Immature natural killer cell (primary cell): ENCODE measurements at regions not wholly inside any gene's neighbourhood (a gene's known extent, or its start where the extent isn't known, plus 50 kb on each side); places are given as distances from the start of the nearest gene placed in this dataset.

Experiments
- DNase-seq, 3 donors: peaks; one replicate each; pipeline ENCODE4 v3.0.0; 2022; ENCODE audit warnings: mixed read lengths in 1 of 3
- H3K27ac Mint-ChIP-seq, 6 donors: one replicate each; pipeline ENCODE4 v1.8.0; 2020; ENCODE audit warnings: mixed read lengths in 6 of 6, mild to moderate bottlenecking in 5 of 6, inconsistent platforms in 4 of 6, moderate library complexity in 3 of 6
- H3K27me3 Mint-ChIP-seq, 3 donors: one replicate each; pipeline ENCODE4 v1.8.0; 2020 to 2021; ENCODE audit warnings: low read depth in 3 of 3, mild to moderate bottlenecking in 3 of 3, mixed read lengths in 3 of 3, moderate library complexity in 3 of 3, inconsistent platforms in 1 of 3
- H3K36me3 Mint-ChIP-seq, 3 donors: one replicate each; pipeline ENCODE4 v1.8.0; 2020; ENCODE audit warnings: mixed read lengths in 3 of 3, inconsistent platforms in 2 of 3, mild to moderate bottlenecking in 2 of 3
- H3K4me1 Mint-ChIP-seq, 2 donors: one replicate each; pipeline ENCODE4 v1.8.0; 2020; ENCODE audit warnings: inconsistent platforms in 2 of 2, mild to moderate bottlenecking in 2 of 2, mixed read lengths in 2 of 2, moderate library complexity in 1 of 2
- H3K4me3 Mint-ChIP-seq, 5 donors: one replicate each; pipeline ENCODE4 v1.8.0; 2020; ENCODE audit warnings: mild to moderate bottlenecking in 5 of 5, mixed read lengths in 5 of 5, inconsistent platforms in 3 of 5, moderate library complexity in 3 of 5
- H3K9me3 Mint-ChIP-seq, 6 donors: one replicate each; pipeline ENCODE4 v1.8.0; 2020; ENCODE audit warnings: mild to moderate bottlenecking in 6 of 6, mixed read lengths in 6 of 6, inconsistent platforms in 4 of 6, moderate library complexity in 3 of 6

GRCh38 chr2:118169359-118170005 lies 81.2 kb downstream of the INSIG2 start:
- peak overlapping the region in 3 of 6 donors; percentile 48 to 76 (median 68) for H3K27ac Mint-ChIP-seq
- H3K9me3 Mint-ChIP-seq: no peaks in the 10 kb centered on the region
- H3K27me3 Mint-ChIP-seq: peaks cover 0 to 2% (median 0%) of the 10 kb centered on the region in 3 donors
- peak; percentile 20 to 38 (median 21) for DNase-seq
- H3K4me1 Mint-ChIP-seq: peaks cover 0 to 3% of the 10 kb centered on the region in 2 donors
- H3K4me3 Mint-ChIP-seq: peak overlapping the region in 1 of 5 donors; percentile 65
- peaks cover 0 to 3% (median 0%) of the 10 kb centered on the region in 3 donors for H3K36me3 Mint-ChIP-seq

- no peak overlapping the region for H3K4me3 Mint-ChIP-seq
- peaks cover 0 to 3% of the 10 kb centered on the region in 2 donors for H3K4me1 Mint-ChIP-seq
- peaks cover 0 to 3% (median 0%) of the 10 kb centered on the region in 3 donors for H3K36me3 Mint-ChIP-seq
- peaks cover 0 to 2% (median 1%) of the 10 kb centered on the region in 3 donors for H3K27me3 Mint-ChIP-seq
- DNase-seq: no peak
- no peaks in the 10 kb centered on the region for H3K9me3 Mint-ChIP-seq
- no peak overlapping the region for H3K27ac Mint-ChIP-seq
Observed at GRCh38 chr2:118168615-118169014, 80.3 kb downstream of the INSIG2 start.

- peaks cover 0 to 9% (median 1%) of the 10 kb centered on the region in 3 donors for H3K27me3 Mint-ChIP-seq
- H3K27ac Mint-ChIP-seq: no peak overlapping the region
- DNase-seq: no peak
- H3K9me3 Mint-ChIP-seq: no peaks in the 10 kb centered on the region
- H3K4me1 Mint-ChIP-seq: peaks cover 0 to 3% of the 10 kb centered on the region in 2 donors
- no peak overlapping the region for H3K4me3 Mint-ChIP-seq
- peaks cover 0 to 3% (median 0%) of the 10 kb centered on the region in 3 donors for H3K36me3 Mint-ChIP-seq
Observed at GRCh38 chr2:118167026-118167425, 78.8 kb downstream of the INSIG2 start.

GRCh38 chr2:118166242-118166641 lies 78.0 kb downstream of the INSIG2 start:
- Mint-ChIP-seq H3K4me1 (peaks cover 0 to 3% of the 10 kb centered on the region in 2 donors), H3K27ac (no peak overlapping the region), H3K9me3 (no peaks in the 10 kb centered on the region), H3K27me3 (peaks cover 0 to 12% (median 1%) of the 10 kb centered on the region in 3 donors), H3K4me3 (no peak overlapping the region), H3K36me3 (peaks cover 0 to 3% (median 0%) of the 10 kb centered on the region in 3 donors)
- DNase-seq: no peak

GRCh38 chr2:118165595-118165994 lies 77.3 kb downstream of the INSIG2 start:
- H3K27ac Mint-ChIP-seq: no peak overlapping the region
- H3K36me3 Mint-ChIP-seq: peaks cover 0 to 3% (median 0%) of the 10 kb centered on the region in 3 donors
- no peak for DNase-seq
- peaks cover 0 to 3% of the 10 kb centered on the region in 2 donors for H3K4me1 Mint-ChIP-seq
- H3K4me3 Mint-ChIP-seq: no peak overlapping the region
- peaks cover 1 to 12% (median 2%) of the 10 kb centered on the region in 3 donors for H3K27me3 Mint-ChIP-seq
- H3K9me3 Mint-ChIP-seq: no peaks in the 10 kb centered on the region
